ENCODE measurements at regions not wholly inside any gene's neighbourhood (a gene's known extent, or its start where the extent isn't known, plus 50 kb on each side); places are given as distances from the start of the nearest gene placed in this dataset.
"Not testable (repeated sequence)": the region's sequence is repeated elsewhere in the genome, so short reads cannot be mapped to it uniquely, and the experiment has no call there.

DNA sequence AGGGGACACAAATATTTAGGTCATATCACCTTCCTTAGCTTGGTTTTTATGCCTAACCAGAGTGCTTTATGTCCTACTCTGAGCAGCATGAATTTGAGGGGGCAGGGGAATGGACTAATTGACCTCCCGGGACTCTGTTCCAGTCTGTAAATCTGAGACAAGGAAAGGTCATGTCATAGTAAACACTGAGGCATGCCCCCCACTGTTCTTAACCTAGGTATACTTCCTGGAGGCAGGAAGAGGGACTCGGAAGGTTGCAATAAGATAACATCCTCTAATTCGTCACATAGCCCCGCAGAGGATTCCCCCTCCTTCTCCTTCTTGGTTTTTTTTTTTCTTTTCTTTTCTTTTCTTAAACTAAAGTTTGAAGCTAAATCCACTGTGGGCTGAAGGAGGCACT, 540.3 kb upstream of the CADM1 start:
- Mint-ChIP-seq H3K36me3 (ENCODE audit: low read depth) (no peaks in the 10 kb centered on the region), H3K4me3 (no peak overlapping the region), H3K4me1 (peaks cover 17% of the 10 kb centered on the region), H3K27ac (no peak overlapping the region), H3K27me3 (ENCODE audit: insufficient read depth) (peaks cover 8% of the 10 kb centered on the region), H3K9me3 (no peaks in the 10 kb centered on the region)
- TF ChIP-seq, protein P1, sequence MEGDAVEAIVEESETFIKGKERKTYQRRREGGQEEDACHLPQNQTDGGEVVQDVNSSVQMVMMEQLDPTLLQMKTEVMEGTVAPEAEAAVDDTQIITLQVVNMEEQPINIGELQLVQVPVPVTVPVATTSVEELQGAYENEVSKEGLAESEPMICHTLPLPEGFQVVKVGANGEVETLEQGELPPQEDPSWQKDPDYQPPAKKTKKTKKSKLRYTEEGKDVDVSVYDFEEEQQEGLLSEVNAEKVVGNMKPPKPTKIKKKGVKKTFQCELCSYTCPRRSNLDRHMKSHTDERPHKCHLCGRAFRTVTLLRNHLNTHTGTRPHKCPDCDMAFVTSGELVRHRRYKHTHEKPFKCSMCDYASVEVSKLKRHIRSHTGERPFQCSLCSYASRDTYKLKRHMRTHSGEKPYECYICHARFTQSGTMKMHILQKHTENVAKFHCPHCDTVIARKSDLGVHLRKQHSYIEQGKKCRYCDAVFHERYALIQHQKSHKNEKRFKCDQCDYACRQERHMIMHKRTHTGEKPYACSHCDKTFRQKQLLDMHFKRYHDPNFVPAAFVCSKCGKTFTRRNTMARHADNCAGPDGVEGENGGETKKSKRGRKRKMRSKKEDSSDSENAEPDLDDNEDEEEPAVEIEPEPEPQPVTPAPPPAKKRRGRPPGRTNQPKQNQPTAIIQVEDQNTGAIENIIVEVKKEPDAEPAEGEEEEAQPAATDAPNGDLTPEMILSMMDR (conservative IDR thresholded peaks at IDR 0.05): no peak
- H3K4me3 ChIP-seq (ENCODE audit: low read length): no peak overlapping the region
- no peak for DNase-seq
- H3K27me3 ChIP-seq (ENCODE audit: control insufficient read depth, insufficient read depth, low read length, poor library complexity, severe bottlenecking): no peaks in the 10 kb centered on the region
- no peaks in the 10 kb centered on the region for H3K36me3 ChIP-seq (ENCODE audit: control insufficient read depth, insufficient read depth, low read length)
- no peak overlapping the region for H3K9ac ChIP-seq (ENCODE audit: extremely low read depth, low read length, poor library complexity, severe bottlenecking)
- WGBS, 2 experiments (ENCODE audit: insufficient coverage in 1 of 2, insufficient read length in 1 of 2): 42 to 59% methylated on average over 2 to 4 of the region's 4 CpGs
- no peak overlapping the region for H3K27ac ChIP-seq (ENCODE audit: low read depth, low read length)
- peaks cover 10% of the 10 kb centered on the region for H3K4me1 ChIP-seq (ENCODE audit: control insufficient read depth, insufficient read depth, low read length)
- H3K9me3 ChIP-seq (ENCODE audit: control insufficient read depth, low read length): no peaks in the 10 kb centered on the region

DNA sequence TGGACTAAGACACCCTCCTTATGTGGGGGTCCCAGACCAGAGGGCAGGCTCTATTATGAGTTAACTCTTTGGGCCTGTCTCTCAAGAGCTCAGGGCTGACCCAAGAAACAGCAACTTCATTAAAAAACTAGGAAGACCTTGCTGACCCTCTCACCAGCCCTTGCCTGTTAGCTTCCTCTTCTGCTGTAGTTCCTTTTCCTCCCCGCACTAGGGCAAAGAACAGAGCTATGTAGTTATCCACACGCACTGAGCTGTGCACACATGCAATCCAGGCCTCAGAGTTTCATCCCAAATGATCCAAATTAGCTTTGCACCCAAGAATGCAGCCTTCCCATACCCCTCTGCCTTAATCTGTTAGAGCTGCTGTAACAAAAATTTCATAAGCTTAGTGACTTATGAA, 539.6 kb upstream of the CADM1 start:
- H3K4me3 Mint-ChIP-seq: no peak overlapping the region
- no peaks in the 10 kb centered on the region for H3K36me3 Mint-ChIP-seq (ENCODE audit: low read depth)
- Histone ChIP-seq H3K4me1 (ENCODE audit: control insufficient read depth, insufficient read depth, low read length) (peaks cover 10% of the 10 kb centered on the region), H3K9me3 (ENCODE audit: control insufficient read depth, low read length) (no peaks in the 10 kb centered on the region), H3K36me3 (ENCODE audit: control insufficient read depth, insufficient read depth, low read length) (no peaks in the 10 kb centered on the region), H3K4me3 (ENCODE audit: low read length) (no peak overlapping the region), H3K27ac (ENCODE audit: low read depth, low read length) (no peak overlapping the region), H3K9ac (ENCODE audit: extremely low read depth, low read length, poor library complexity, severe bottlenecking) (no peak overlapping the region), H3K27me3 (ENCODE audit: control insufficient read depth, insufficient read depth, low read length, poor library complexity, severe bottlenecking) (no peaks in the 10 kb centered on the region)
- no peaks in the 10 kb centered on the region for H3K9me3 Mint-ChIP-seq
- 75 to 91% methylated on average over 2 of the region's 2 CpGs for WGBS, 2 experiments (ENCODE audit: insufficient coverage in 1 of 2, insufficient read length in 1 of 2)
- H3K27ac Mint-ChIP-seq: no peak overlapping the region
- peaks cover 17% of the 10 kb centered on the region for H3K4me1 Mint-ChIP-seq
- TF ChIP-seq, protein P1 (conservative IDR thresholded peaks at IDR 0.05): no peak
- DNase-seq: no peak
- peaks cover 5% of the 10 kb centered on the region for H3K27me3 Mint-ChIP-seq (ENCODE audit: insufficient read depth)

DNA sequence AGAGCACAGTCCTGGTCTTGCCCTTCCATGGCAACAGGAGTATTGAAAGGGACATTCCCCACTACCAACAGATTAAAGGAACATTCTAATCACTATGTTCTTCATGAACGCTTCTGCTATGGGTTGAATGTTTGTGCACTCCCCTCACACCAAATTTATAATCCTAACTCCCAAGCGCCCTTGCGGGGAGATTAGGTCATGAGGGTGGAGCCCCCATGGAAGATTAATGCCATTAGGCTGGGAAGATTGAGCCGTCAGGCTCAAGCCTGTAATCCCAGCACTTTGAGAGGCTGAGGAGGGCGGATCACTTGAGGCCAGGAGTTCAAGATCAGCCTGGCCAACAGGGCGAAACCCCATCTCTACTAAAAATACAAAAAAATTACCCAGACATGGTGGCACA, 538.8 kb upstream of the CADM1 start:
- H3K27me3 ChIP-seq (ENCODE audit: control insufficient read depth, insufficient read depth, low read length, poor library complexity, severe bottlenecking); H3K4me3 Mint-ChIP-seq; H3K27me3 Mint-ChIP-seq (ENCODE audit: insufficient read depth); H3K36me3 Mint-ChIP-seq (ENCODE audit: low read depth); H3K27ac ChIP-seq (ENCODE audit: low read depth, low read length); H3K27ac Mint-ChIP-seq; H3K9me3 Mint-ChIP-seq; H3K9ac ChIP-seq (ENCODE audit: extremely low read depth, low read length, poor library complexity, severe bottlenecking); H3K9me3 ChIP-seq (ENCODE audit: control insufficient read depth, low read length); DNase-seq; H3K36me3 ChIP-seq (ENCODE audit: control insufficient read depth, insufficient read depth, low read length); H3K4me3 ChIP-seq (ENCODE audit: low read length): not testable (repeated sequence)
- 86 to 99% methylated on average over 2 to 6 of the region's 6 CpGs for WGBS, 2 experiments (ENCODE audit: insufficient coverage in 1 of 2, insufficient read length in 1 of 2)
- H3K4me1 Mint-ChIP-seq: peaks cover 17% of the 10 kb centered on the region
- peaks cover 10% of the 10 kb centered on the region for H3K4me1 ChIP-seq (ENCODE audit: control insufficient read depth, insufficient read depth, low read length)

DNA sequence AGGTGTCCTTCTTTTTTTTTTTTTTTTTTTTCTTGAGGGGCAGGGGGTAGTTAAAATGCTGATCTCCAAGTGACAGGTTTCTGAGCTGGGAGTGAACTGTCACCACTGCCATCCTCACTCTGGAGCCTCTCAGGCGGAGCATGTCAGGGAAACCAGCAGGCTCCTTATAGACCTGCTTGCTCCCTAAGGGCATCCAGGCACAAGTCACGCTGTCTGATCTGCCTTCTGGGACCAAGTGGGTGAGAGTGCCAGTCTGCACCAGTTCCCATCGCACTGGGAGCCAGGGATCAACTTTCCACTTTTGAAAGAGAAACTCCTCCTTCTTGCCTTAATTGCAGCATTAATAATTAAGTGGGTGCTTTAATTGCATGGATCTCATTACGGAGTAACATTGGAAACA, 537.9 kb upstream of the CADM1 start:
- H3K9me3 Mint-ChIP-seq: no peaks in the 10 kb centered on the region

More for the DNA sequence above, 537.9 kb upstream of the CADM1 start:
- H3K27ac ChIP-seq (ENCODE audit: low read depth, low read length): no peak overlapping the region
- no peaks in the 10 kb centered on the region for H3K9me3 ChIP-seq (ENCODE audit: control insufficient read depth, low read length)
- no peaks in the 10 kb centered on the region for H3K27me3 ChIP-seq (ENCODE audit: control insufficient read depth, insufficient read depth, low read length, poor library complexity, severe bottlenecking)
- H3K4me1 ChIP-seq (ENCODE audit: control insufficient read depth, insufficient read depth, low read length): peaks cover 10% of the 10 kb centered on the region
- H3K36me3 ChIP-seq (ENCODE audit: control insufficient read depth, insufficient read depth, low read length): no peaks in the 10 kb centered on the region
- no peak for DNase-seq
- Mint-ChIP-seq H3K27ac (no peak overlapping the region), H3K4me3 (no peak overlapping the region), H3K36me3 (ENCODE audit: low read depth) (no peaks in the 10 kb centered on the region), H3K27me3 (ENCODE audit: insufficient read depth) (no peaks in the 10 kb centered on the region), H3K4me1 (peaks cover 24% of the 10 kb centered on the region)
- no peak overlapping the region for H3K4me3 ChIP-seq (ENCODE audit: low read length)
- 96 to 100% methylated on average over 2 to 4 of the region's 4 CpGs for WGBS, 2 experiments (ENCODE audit: insufficient coverage in 1 of 2, insufficient read length in 1 of 2)
- H3K9ac ChIP-seq (ENCODE audit: extremely low read depth, low read length, poor library complexity, severe bottlenecking): no peak overlapping the region
- TF ChIP-seq, protein P1 (conservative IDR thresholded peaks at IDR 0.05): no peak

All from endodermal cell (in vitro differentiated cells).